HS-5 (cell line): ENCODE measurements at regions not wholly inside any gene's neighbourhood (a gene's known extent, or its start where the extent isn't known, plus 50 kb on each side); places are given as distances from the start of the nearest gene placed in this dataset.

Experiments
- DNase-seq: peaks from one replicate; pipeline ENCODE4 v3.0.0-alpha.2; 2012; ENCODE audit warnings: low read depth

GRCh38 chr5:89728134-89728533 lies 681.4 kb downstream of the CETN3 start:
- DNase-seq = no peak

DNA sequence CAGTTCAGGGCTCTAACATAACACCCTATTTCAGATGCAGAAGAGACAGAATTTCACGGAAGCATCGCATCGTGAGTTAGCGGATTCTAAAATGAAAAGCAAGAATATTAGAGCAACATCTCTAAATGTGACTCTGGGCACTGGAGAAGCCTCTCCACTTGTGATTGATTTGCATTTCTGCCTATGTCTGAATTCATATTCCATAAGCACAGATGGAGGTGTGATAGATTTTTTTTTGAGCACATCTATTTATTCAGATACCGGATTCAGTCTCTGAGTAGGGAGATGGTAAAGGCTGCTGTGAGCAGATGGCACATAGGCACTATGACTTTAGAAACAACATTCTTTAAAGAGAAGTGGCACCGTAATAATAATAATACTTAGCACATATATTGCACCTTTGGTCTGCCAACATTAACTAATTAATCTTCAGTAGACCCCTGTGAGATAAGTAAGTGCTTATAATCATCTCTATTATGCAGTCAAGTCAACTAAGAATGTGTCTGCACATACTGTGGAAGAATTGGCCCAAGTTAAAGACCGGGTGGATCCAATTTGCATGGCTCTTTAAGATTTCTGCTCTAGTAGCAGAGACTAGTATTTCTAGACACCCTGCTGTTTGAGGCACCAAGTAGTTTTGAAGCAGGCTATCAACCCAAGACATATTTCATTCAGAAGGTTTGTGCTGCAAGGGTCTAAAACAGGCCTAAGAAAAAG lies 685.0 kb downstream of the CETN3 start:
- DNase-seq = no peak

DNA sequence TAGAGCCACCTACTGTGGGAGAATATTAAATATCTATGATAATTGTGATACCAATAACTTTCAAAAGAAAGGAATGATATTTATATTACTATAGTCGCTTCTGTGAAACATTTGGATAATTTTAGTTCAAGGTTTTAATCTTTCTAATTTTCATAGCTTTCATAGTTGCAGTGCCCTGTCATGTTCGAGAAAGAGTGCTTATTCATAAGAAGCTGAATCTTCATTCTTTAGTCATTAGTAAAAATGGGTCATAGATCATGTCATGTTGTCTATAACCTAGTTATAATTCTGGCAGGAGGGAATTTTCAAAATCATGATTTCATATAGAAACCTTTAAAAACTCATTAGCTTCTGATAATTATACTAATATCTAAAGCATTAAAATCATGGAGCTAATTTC lies 685.6 kb downstream of the CETN3 start:
- no peak for DNase-seq

DNA sequence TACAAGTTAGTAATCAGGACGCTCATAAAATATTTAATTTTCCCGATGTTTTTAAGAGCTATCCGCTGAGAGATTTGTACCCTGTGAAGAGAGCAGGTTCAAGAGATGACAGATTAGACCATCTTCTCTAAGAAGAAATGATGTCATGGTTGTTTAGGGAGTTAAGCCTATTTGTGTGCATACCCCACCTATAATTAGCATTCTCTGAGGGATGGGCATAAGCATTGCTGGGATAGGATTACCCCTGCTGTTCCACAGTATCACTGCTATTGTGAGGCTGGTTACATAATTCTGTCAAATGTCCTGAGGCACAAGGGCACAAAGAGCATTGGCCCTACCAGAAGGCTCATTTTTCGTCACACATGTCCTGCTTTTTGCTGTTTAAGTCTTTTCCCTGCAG lies 687.0 kb downstream of the CETN3 start:
- DNase-seq = no peak

GRCh38 chr5:89721931-89722330 lies 687.6 kb downstream of the CETN3 start:
- DNase-seq = no peak

- DNase-seq = no peak
Observed at GRCh38 chr5:89721353-89721752, 688.2 kb downstream of the CETN3 start.

- no peak for DNase-seq
Observed at GRCh38 chr5:89712134-89712700, 697.3 kb downstream of the CETN3 start.

- DNase-seq = no peak
Observed at GRCh38 chr5:89711526-89711925, 698.0 kb downstream of the CETN3 start.

GRCh38 chr5:89710006-89710405 lies 699.5 kb downstream of the CETN3 start:
- no peak for DNase-seq

DNA sequence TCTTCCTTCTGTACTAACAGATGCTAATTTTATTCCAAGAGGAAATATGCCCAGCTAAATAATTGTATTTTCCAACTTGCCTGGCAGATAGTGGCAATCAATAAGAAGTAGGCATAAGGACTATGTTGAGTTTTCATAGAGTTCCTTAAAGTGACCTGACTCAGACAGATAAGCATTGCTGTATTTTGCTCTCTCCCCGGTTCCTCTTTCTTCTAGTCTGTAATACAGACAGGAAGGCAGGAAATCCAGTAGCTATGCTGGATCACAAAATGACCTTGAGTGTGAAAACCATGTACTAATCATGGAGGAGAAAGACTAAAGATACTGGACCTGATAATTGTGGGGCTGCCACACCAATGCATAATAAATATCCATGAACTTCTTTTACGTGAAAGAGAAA lies 701.7 kb downstream of the CETN3 start:
- DNase-seq = no peak

GRCh38 chr5:89706731-89707130 lies 702.8 kb downstream of the CETN3 start:
- no peak for DNase-seq

GRCh38 chr5:89703817-89704216 lies 705.7 kb downstream of the CETN3 start:
- DNase-seq = peak; percentile 14

DNA sequence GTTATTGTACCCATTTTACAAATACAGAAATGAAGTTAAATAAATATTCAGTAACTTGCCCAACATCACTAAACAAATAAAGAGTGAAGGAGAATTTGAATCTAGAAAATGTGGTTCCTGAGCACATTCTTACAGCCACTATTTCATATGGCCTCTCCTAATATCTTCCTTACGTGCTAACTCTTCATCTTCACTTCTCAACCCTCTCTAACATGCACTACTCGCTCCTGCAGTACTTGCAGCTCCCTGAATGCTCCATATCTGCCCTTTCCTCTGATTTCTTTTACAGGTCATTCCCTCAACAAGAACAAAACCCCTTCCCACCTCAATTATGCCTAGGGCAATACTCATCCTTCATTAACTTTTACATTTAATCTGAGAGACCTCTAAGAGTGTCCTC lies 711.5 kb downstream of the CETN3 start:
- DNase-seq = no peak

- no peak for DNase-seq
Observed at GRCh38 chr5:89697581-89697980, 712.0 kb downstream of the CETN3 start.

DNA sequence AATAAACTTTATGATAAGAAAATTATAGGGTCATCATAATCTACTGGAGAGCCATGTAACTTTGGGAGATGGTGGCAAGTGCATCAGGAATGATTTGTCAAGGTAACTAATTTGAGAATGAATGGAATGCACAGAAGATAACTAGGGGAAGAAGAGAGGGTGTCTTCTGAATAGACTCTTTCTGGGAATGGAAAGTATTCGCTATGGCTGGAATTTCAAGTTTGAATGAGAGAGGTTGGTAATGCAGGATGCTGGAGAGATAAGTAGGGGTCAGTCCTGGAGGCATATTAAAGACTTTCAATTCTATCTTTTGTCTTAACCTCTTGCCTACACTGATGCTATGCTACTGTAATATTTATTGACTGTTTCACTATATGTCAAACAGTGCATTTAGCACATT lies 714.2 kb downstream of the CETN3 start:
- DNase-seq = no peak

GRCh38 chr5:89694026-89694550 lies 715.5 kb downstream of the CETN3 start:
- no peak for DNase-seq

DNA sequence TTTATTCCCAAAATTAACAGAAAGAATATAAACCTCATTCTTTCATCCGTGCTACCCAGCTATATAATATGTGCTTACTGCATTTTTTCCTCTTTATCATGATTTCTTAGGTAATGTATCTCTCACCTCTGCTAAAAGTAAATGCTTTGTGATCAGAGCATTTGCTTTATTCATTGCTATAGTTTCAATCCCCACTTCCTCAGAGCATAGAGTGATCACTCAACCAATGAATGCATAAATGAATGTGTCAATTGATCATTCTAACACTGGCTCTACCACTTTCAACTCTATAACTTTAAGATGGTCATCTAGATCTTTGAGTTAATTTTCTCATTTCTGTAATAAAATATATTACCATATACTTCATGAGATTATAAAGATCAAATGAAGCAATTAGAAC lies 719.2 kb downstream of the CETN3 start:
- no peak for DNase-seq

- no peak for DNase-seq
Observed at GRCh38 chr5:89686081-89686765, 723.3 kb downstream of the CETN3 start.

DNA sequence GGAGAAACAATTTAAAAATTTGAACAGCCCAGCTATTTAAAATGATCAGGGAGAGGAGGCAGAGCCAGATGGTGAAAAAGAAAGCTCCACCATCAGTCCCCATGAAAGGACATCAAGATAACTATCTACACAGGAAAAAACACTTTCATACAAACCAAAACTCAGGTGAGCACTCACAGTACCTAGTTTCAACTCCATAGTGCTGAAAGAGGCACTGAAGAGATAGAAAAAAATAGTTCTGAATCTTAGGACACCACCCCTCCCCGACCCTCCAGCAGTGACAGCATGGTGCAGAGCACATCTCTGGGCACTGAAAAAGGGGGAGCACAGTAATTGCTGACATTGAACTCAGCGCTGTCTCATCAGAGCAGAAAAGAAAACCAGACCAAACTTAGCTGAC lies 732.9 kb downstream of the CETN3 start:
- DNase-seq = no peak

- no peak for DNase-seq
Observed at GRCh38 chr5:89673019-89673418, 736.5 kb downstream of the CETN3 start.

DNA sequence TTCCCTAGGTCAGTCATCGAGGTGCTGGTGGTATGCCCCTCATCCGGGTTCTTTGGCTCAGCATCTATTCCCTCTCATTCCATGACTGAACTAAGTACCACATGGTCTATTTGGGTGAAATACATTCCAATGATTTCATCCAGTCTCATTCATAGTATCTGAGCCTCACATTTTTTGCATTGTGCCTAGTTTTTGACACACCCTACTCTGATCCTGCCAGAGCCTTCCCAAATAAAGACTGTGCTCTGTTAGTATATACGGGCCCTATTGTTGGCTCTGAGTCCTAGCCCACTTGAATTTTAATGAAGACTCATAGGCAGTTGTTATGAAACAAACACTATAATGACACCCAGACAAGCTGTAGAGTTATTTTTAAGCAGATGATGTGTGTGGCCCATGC lies 740.7 kb downstream of the CETN3 start:
- DNase-seq = no peak

DNA sequence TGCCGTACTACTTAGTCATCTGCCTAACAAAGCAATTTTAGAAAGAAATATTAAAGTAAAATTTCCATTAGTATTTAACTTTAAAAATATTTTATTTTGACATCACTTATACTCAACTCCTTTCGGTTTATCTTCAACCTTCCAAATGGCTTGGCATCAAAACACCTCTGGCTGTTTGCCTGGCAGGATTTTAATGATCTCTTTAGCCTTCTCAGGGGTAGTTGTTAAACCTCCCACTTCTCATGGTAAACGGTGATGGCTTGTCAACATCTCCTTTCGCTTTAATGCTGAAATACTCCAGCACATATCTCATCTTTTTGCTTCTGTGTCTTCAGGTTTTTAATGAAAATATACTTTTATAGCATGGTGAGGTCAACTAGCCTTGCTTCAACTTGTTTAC lies 747.1 kb downstream of the CETN3 start:
- no peak for DNase-seq

GRCh38 chr5:89638871-89639270 lies 755.9 kb upstream of the MEF2C start:
- DNase-seq = no peak
